HG03280 (cell line): ENCODE measurements at regions not wholly inside any gene's neighbourhood (a gene's known extent, or its start where the extent isn't known, plus 50 kb on each side); places are given as distances from the start of the nearest gene placed in this dataset.

Experiments
- ATAC-seq: cut with Tn5 transposase; IDR thresholded peaks from one replicate; pipeline ENCODE4 v1.9.1; 2021; ENCODE audit warnings: mild to moderate bottlenecking, moderate library complexity; ENCODE audit not compliant: unreplicated experiment

DNA sequence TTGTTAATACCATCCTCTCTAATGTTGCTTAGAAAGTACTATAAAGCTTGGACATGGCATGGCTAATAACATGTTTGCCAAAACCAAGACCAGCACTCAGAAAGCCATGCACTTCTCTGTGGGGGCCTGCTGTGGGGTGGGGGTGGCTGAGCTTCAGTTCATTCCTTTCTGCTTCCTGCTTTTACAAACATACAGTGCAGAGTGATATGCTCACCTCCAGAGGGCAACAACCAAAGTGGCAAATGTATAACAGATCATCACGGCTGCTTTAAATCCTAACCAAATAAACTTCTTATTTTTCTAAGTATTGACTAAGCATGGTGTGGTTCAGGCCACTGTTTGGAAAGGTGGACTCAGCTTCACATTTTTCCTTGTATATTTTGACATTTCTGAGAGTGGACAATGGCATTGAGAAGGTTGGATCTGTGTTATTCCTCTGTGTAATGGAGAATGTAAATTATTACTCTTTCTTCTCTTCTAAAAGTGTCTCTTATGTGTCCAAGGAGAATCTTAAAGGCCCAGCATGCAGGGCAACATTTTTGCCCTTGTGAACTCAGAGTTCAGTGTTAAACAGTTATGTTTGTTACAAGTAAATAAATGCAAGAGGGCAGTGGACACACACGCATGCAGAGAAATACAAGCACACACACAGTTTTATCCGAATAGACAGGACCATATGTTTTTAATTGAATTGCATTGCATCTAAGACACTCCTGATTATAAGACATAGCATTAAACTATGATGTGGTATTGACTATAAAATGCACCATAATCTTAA lies 186.1 kb downstream of the HERPUD2 start:
- no peak for ATAC-seq

DNA sequence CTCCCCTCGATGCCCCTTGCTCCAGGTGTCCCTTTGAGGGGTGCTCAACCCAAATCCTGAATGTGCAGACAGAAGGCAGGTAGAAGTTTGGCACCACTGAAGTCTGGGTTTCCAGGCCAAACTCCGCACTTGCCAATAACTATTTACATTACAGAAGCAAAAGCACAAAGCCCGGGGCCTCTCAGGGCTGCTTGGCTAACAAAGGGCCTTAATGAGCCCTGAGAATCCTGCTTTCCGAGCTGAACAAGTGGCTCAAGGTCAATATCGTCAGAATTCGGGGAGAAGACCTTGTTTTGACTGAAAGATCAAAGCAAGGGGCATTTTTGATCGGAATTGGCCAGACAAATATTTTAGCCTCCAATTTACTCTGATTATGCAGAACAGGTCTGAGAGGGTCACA lies 189.9 kb downstream of the HERPUD2 start:
- no peak for ATAC-seq

DNA sequence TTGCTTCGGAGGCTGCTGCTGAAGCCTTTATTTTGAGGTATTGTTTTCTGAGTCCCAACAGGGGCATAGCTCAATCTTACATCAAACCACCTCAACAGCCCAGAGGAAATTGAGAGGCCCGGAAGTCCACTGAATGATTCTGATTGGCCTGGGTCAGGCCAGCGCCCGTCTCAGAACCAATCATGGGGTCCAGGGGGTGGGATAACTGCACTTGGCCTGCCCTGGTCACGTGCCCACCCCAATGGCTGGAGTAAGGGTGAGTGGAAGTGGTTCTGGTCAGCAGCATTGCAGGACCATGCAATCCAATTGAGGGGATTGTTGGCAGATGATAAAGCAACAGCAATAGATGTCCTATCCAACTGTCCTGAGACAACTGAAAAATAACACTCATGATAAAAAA lies 190.6 kb downstream of the HERPUD2 start:
- no peak for ATAC-seq

DNA sequence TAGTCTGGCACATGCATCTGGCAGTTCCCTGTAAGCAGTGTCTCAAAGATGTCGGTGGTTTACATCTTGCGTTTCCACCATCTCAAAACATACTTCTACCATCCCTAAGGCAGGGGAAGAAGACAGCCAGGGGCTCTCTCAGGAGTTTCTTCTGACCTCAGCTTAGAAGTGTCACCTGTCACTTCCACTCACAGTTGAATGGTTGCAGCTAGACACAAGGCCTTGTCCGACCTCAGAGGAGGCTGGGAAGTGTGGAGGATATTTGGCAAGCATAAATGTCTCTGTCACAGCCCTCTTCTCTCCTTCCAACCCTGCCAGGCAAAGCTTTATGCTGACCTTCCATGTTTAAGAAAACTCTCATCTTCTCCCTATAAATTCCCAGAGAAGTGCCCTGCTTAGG lies 193.3 kb downstream of the HERPUD2 start:
- ATAC-seq = no peak

DNA sequence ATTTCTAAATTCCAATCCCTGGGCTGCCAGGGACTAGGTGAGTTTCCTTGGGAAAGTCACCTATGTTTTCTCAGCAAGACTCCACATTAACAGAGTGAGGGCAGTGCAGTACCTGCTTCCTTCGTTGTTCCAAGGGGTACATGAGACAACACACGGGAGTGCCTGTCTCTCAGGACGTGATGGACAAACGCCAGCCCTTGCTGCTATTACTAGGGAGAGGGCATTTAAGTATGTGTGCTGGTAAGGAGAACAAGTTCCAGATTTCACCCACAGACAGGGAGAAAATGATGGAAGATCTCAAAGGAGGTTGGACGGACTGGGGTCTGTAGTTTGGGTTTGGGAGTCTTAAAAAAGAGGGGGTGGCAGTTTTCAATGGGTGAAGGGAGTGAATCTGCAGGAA lies 195.7 kb downstream of the HERPUD2 start:
- no peak for ATAC-seq

DNA sequence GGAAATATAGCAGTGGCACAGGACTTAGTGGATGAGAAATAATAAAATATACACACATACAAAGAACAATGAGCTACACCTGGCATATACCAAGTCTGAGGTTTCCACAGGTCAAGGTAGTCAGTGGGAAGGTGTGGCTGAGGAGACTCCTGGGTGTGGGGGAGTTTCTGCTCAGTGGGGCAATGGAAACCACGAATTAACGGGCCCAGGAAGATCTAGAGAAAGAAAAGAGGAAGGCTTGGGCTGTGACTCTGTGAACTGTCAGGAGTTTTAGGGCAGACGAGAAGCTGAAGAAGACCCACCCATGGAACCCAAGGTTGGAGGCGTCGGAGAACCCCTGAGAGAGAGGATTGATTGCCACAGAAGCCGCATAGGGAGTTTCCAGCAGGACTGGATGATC lies 196.5 kb downstream of the HERPUD2 start:
- ATAC-seq = no peak

DNA sequence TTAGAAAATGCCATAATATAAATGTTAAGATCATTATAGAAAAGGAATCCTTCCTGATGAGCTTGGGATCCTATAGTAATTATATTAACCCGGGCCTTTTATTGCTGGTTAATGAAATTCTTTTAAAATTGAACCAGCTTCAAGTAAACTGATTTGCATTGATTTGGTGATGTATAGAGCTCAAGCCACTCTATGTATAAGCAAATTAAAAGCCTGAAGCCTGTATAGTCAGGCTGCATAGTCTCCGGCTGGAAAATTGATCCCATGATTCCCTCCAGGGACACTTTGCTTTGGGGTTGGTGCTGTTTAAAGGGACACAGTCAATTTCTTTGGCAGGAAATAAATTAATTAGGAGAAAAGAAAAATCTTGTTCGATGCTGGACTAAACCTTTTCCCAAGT lies 199.1 kb downstream of the HERPUD2 start:
- ATAC-seq = no peak

DNA sequence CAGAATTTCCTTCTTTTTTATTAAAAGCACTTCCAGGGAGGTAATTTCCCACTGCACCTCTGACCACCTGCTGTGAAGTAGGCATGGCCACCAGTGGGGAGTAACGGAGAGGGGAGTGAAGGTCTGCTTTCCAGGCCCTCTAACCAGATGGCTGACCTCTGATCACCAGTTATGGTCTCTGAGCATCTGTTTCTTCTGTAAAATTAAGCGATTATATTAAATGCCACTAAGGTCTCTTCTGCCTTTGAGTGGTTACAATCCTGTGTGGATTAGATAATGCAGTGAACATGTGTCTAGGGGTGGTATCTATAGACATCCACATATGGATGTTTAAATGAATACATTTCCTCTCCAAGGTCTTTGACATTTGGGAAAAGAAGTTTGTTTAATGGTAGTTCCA lies 199.6 kb downstream of the HERPUD2 start:
- ATAC-seq = no peak

DNA sequence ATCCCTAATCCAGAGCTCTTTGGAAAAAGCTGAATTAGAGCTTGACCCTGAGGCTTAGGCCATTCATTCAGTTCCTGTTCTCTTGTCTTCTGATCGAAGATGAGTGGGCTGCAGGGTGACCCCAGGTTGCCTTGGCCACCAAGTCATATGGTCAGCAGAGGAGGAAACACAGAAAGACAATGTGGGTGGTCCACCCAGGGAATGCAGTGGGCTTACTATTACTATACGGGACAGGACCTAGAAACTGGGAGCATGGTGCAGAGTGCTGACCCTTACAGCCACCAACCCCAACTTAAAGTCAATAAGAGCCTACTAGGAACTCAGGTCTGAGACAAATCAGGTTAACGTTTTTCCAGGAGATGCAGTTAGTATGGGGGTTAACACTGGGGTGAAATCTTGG lies 200.5 kb downstream of the HERPUD2 start:
- no peak for ATAC-seq

DNA sequence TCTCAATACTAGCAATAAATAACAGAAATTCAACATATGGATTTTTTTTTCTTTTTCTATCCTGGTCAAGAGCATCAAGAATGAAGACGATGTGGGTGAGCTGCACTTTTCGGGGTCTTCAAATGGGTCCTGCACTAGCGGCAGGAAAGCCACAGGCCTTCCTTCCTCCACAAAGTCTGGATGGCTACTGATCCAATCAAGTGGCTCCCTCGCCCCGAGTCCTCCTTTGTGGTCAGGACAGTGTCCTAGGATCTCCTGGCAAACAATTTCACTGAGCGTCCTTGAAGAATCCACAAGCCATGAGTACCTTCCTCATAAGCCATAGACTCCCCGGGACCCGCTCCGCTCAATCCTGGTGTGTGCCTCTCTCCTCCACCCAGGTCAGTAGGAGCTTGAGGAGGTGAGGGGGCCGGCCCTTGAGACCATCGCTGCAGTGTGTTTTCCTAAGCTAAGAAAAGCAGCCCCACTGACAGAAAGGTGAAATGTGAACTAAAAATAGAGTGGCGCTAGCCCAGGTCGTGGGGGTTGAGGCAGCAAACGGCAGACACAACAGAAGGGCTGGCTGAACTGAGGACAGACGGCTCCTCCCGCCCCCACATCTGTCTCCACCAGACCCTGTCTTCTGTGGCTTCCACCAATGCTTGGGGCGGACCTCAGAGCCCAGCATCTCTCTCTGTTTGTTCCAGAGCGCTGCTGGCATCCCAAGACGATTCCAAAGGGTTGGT lies 202.3 kb downstream of the HERPUD2 start:
- no peak for ATAC-seq

DNA sequence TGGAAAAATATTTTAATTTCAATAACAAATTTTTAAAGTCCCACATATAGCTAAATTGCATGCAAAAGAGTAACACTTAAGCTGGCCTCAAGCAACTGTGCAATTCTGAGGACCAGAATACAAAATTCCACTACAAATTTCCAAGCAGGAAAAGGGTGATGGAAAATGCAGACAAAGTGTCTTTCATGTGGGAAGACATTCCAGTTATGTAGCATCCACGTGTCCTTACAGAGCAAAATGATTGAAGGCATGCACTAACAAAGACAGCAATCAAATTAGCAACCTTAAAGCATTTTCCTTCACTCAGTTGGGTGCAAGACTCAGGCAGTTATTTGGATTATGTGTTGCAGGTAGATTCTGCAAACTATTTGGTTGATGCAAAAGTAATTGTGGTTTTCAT lies 203.7 kb downstream of the HERPUD2 start:
- no peak for ATAC-seq

DNA sequence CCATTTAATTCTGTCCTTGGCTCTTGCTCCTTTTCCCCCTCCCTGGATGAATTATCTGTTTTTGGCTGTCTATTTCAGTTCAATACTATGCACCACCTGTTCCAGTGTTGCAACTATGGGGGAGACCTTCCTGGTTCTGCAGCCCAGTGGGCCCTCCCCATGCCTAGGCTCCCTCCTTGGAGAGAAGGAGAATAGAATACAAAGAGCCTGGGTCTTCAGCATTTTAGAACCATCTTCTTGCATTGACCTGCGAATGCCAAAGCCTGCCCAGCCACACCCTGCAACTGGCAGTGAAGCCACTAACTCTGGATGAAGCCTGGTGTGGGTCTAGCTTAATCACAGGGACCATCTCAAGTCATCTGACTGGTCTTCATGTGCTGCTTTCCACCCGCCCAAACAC lies 207.1 kb downstream of the HERPUD2 start:
- no peak for ATAC-seq

DNA sequence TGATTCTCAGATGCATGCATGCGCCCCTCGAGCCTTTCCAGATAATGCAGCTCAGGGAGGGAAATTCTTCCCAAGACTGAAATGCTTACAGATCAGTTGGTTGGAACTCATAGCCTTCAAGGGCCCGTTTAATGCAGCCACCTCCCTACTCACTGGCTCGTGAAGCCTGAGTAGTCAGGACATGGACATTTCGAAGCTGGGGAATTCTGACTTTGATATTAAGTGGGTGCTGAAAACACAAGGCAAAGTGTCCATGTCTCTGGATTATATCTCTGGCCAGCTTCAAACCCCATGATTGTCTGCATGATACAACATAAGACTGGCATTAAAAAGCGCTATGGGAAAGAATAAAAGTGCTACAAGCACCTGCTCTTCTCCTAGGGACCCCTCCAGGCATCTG lies 207.5 kb downstream of the HERPUD2 start:
- ATAC-seq = no peak

DNA sequence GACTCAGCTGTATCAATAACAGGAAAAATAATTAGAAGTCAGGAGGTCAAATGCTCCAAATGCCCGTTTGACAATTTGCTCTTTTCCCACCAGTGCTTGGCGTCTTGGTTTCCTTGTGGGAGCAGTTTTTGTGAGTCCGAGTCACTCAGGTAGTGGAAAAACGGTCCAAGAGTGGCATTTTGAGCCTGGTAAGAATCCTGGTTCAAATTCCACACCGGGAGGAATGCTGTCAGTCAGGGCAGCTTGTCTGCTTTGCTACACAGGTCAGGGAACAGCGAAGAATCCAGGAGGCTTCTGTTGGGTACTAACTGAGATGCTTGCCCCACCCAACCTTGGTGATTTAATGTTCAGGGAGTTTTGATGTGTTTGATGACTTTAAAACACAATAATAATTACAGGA lies 209.5 kb downstream of the HERPUD2 start:
- ATAC-seq = no peak

DNA sequence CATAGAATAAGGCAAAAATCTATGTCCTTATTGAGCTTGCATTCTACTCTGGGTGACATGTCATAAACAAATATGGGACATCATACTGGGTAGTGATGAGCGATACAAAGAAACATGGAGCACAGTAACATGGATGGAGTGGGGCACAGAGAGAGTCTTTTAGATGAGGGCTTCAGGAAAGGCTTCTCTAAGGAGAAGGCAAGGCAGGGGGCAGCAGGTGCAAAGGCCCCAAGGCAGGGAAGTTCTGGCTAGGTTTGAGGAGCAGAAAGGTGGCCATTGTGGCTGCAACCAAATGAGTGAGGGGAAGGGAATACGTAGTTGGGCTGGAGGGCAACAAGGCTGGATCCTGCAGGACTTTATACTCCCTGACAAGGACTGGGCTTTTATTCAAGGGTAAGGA lies 211.4 kb downstream of the HERPUD2 start:
- no peak for ATAC-seq

DNA sequence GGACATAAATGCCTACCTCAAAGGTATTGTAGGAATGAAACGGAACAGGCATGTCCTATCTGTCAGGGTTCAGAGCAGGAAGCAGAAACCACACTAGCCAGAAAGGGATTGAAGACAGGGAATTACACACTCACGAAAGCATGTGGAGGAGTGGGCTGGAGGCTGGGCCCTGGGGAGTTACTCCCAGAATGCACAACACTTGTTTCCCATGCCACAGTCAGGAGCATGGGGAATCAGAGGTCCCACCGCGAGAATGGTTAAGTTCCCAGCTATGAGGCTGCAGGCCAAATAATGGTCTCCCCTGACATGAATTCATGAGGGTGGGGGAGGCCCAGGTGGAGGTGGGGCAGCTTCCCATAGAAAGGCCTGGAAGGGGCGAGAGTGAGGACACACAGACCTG lies 212.7 kb downstream of the HERPUD2 start:
- no peak for ATAC-seq

DNA sequence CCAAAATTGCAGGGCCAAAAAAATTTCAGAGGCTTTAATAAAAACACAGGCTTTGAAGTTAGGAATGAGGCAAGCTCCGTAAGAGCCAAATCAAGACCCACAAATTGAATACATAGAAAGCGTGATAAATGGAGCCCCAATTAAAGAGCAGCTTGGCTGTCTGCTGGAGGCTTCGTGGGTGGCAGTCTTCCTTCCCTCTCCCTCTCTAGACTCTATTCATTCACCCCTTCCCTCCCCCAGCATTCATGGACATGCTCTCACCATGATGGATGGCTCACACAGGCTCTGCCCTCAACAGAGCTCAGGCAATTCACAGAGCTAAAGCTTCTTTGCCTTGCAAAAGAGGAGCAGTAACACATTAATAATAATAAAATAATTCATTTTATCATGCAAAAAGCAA lies 214.1 kb downstream of the HERPUD2 start:
- no peak for ATAC-seq

DNA sequence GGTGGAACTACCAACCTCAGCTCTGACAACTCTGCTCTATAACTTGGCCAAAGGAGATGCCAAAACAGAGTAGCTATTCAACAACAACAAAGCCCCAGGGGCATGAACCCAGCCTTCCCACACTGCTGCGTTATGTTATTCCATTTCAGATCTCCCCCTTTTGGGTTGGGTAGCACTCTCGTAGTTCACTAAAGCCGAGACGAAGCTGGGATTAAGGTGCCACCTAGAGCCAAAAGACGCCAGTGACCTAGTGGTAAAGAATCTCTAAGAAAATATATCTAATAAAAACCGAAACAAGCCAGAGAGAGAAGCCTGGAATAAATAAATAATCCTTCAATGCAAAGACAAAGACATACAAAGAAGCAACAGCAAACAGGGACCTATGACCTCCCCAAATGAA lies 217.3 kb downstream of the HERPUD2 start:
- ATAC-seq = no peak

DNA sequence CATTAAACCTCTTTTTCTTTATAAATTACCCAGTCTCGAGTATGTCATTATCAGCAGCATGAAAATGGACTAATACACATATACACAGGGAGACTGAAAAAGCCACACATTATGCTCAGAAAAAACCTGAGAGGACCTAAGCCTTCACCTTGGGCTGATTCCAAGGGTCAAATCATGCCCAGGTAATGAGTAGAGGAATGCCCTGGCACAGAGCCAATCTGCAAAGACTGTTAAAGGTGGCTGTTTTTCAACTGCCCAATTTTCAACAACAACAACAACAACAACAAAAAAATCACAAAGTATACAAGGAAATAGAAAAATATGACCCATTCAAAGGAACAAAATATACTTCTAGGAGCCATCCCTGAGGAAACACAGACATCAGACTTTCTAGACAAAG lies 220.2 kb upstream of the TBX20 start:
- ATAC-seq = no peak

DNA sequence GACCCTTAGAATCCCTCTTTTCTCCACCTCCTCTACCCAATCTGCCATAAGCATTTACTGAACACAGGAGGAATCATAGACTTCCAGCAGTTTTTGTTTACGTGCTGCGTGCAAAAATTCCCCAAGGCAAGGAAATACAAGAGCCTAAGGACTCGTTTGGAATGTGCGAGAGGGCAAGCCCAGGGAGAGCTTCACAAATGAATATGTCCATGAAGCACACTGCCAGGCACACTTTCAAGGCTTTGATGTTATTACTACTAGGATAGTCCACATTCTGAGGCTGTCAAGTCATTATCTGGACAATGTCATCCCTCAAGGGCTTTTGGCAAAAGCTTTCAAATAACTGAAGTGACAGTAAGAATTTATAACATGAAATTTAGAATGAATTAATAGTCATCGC lies 214.7 kb upstream of the TBX20 start:
- no peak for ATAC-seq

DNA sequence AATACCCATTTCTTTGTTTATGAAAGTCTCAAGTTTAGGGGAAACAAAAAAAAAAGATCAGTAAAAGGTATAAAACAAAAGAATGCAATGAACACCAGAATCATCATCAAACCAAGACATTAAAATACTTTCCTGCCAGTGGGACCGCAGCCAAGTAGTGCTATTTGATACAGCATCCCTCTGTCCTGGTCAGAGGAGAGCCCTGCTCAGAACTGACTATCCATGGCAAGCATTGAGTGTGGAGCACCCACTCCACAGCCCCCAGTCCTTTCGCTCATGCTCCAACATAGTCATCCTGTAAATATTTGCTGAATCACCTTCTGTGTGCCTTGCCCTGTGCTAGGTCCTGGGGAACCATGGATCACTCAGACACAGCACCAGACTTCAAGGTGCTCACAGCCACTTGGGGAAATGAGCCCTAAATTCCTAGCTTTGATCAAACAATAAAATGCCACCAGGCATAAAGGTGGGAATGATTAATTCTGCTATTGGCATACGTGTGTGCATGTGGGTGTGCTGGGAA lies 213.6 kb upstream of the TBX20 start:
- ATAC-seq = no peak

DNA sequence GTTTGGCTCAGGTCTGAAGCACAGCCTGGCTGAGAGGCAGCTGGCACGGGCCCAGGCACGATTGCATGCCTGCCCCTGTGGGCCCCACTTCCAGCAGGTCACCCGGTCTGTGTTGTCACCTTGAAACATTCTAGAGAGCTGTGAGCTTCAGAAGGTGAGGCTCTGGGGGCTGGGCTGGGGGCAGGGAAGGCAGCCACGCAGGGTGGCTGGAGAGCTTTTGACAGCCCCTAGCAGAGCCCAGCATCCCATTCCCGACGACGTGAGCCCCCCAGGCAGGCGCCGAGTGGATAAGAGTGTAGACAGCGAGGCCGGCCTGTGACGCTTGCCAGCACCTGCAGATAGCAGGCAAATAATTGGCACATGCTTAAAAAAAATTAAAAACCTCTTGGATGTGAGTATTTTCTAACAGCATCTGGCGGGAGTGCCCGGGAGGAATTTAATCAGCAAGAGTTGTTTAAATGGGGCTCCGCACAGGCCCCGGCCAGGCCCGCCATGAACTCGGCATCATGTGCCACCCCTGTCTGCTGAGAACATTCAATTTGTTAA lies 212.0 kb upstream of the TBX20 start:
- ATAC-seq = no peak
